WTC11 (cell line): ENCODE measurements at regions not wholly inside any gene's neighbourhood (a gene's known extent, or its start where the extent isn't known, plus 50 kb on each side); places are given as distances from the start of the nearest gene placed in this dataset.

Experiments used
- ATAC-seq: fragments of 200-7000 bp; cut with Tn5 transposase; 2 replicates; pipeline ENCODE4 v1.10.0; 2021; ENCODE audit warnings: mild to moderate bottlenecking, moderate library complexity
- CTCF ChIA-PET: fragments of 300-600 bp; sonication (Branson Sonifier 250); formaldehyde crosslinking; loops from one replicate; lab custom pipeline; 2021; ENCODE audit warnings: antibody characterized with exemption; lab: Charles Lee
- POLR2A ChIA-PET: fragments of 350-600 bp; sonication (Branson Sonifier 250); formaldehyde crosslinking; loops from one replicate; lab custom pipeline; 2021; ENCODE audit warnings: antibody characterized with exemption; lab: Charles Lee
- DNase-seq: peaks from one replicate; pipeline ENCODE4 v3.0.0; 2021; ENCODE audit warnings: low spot score
- H3K27ac Mint-ChIP-seq: 2 replicates; pipeline ENCODE4 v1.8.0; 2021; ENCODE audit warnings: mixed read lengths
- H3K27me3 Mint-ChIP-seq: 2 replicates; pipeline ENCODE4 v1.8.0; 2021; ENCODE audit warnings: low read depth, mild to moderate bottlenecking, moderate library complexity, mixed read lengths
- H3K36me3 Mint-ChIP-seq: 2 replicates; pipeline ENCODE4 v1.8.0; 2021; ENCODE audit warnings: mixed read lengths
- H3K4me1 Mint-ChIP-seq: 2 replicates; pipeline ENCODE4 v1.8.0; 2022; ENCODE audit warnings: mixed read lengths
- H3K4me3 Mint-ChIP-seq: 2 replicates; pipeline ENCODE4 v1.8.0; 2021; ENCODE audit warnings: mild to moderate bottlenecking, moderate library complexity, mixed read lengths
- H3K9me3 Mint-ChIP-seq: 2 replicates; pipeline ENCODE4 v1.8.0; 2021; ENCODE audit warnings: mixed read lengths
- FOXK1 ChIP-seq: sonication (generic); formaldehyde crosslinking; IDR thresholded peaks from 2 replicates; pipeline ENCODE4 v1.8.0; 2022; ENCODE audit warnings: mild to moderate bottlenecking, moderate library complexity, missing genetic modification reagents
- FOXP1 ChIP-seq: sonication (generic); formaldehyde crosslinking; IDR thresholded peaks from 2 replicates; pipeline ENCODE4 v1.8.0; 2022; ENCODE audit warnings: missing genetic modification reagents, mild to moderate bottlenecking, moderate library complexity, borderline replicate concordance
- JUN ChIP-seq: sonication (generic); formaldehyde crosslinking; IDR thresholded peaks from 2 replicates; pipeline ENCODE4 v1.8.0; 2023; ENCODE audit warnings: mild to moderate bottlenecking, missing genetic modification reagents
- KAT7 ChIP-seq: sonication (generic); formaldehyde crosslinking; IDR thresholded peaks from 2 replicates; pipeline ENCODE4 v1.8.1; 2023; ENCODE audit warnings: missing genetic modification reagents, mild to moderate bottlenecking, borderline replicate concordance
- NFE2L1 ChIP-seq: sonication (generic); formaldehyde crosslinking; IDR thresholded peaks from 2 replicates; pipeline ENCODE4 v1.8.1; 2023; ENCODE audit warnings: missing genetic modification reagents
- NFYB ChIP-seq: sonication (generic); formaldehyde crosslinking; conservative IDR thresholded peaks from 2 replicates; pipeline ENCODE4 v1.8.0; 2022; ENCODE audit warnings: low read depth, missing genetic modification reagents
- NR1H2 ChIP-seq: sonication (generic); formaldehyde crosslinking; IDR thresholded peaks from 2 replicates; pipeline ENCODE4 v1.9.0; 2021; ENCODE audit warnings: mild to moderate bottlenecking, moderate library complexity, missing genetic modification reagents
- NR3C1 ChIP-seq: sonication (generic); formaldehyde crosslinking; conservative IDR thresholded peaks from 2 replicates; pipeline ENCODE4 v1.8.1; 2023; ENCODE audit warnings: low read depth, mild to moderate bottlenecking, missing genetic modification reagents
- SMAD3 ChIP-seq: sonication (generic); formaldehyde crosslinking; IDR thresholded peaks from 2 replicates; pipeline ENCODE4 v1.8.0; 2022; ENCODE audit warnings: missing genetic modification reagents, mild to moderate bottlenecking, borderline replicate concordance
- SMAD4 ChIP-seq: sonication (generic); formaldehyde crosslinking; IDR thresholded peaks from 2 replicates; pipeline ENCODE4 v1.8.0; 2022; ENCODE audit warnings: mild to moderate bottlenecking, missing genetic modification reagents
- TCF7 ChIP-seq: sonication (generic); formaldehyde crosslinking; IDR thresholded peaks from 2 replicates; pipeline ENCODE4 v1.8.0; 2022; ENCODE audit warnings: mild to moderate bottlenecking, low read depth, missing genetic modification reagents, moderate library complexity
- TP53 ChIP-seq: sonication (generic); formaldehyde crosslinking; IDR thresholded peaks from 2 replicates; pipeline ENCODE4 v1.8.1; 2023; ENCODE audit warnings: mild to moderate bottlenecking, missing genetic modification reagents
- ZBTB21 ChIP-seq: sonication (generic); formaldehyde crosslinking; IDR thresholded peaks from 2 replicates; pipeline ENCODE4 v1.8.1; 2023; ENCODE audit warnings: mild to moderate bottlenecking, missing genetic modification reagents, borderline replicate concordance
- ZNF121 ChIP-seq: sonication (generic); formaldehyde crosslinking; IDR thresholded peaks from 2 replicates; pipeline ENCODE4 v1.8.0; 2023; ENCODE audit warnings: missing genetic modification reagents
- ZNF396 ChIP-seq: fragments of 250-450 bp; sonication (Bioruptor Pico); IDR thresholded peaks from 2 replicates; pipeline ENCODE4 v1.8.0; 2021; ENCODE audit warnings: mild to moderate bottlenecking, moderate library complexity, borderline replicate concordance
- TF ChIP-seq, protein P1 (sequence below): fragments of 200-600 bp; IDR thresholded peaks from 2 replicates; pipeline ENCODE4 v1.8.0; 2022; ENCODE audit warnings: antibody characterized with exemption
- TF ChIP-seq, protein P2 (sequence below): sonication (generic); formaldehyde crosslinking; IDR thresholded peaks from 2 replicates; pipeline ENCODE4 v1.8.1; 2022; ENCODE audit warnings: missing genetic modification reagents, borderline replicate concordance
- TF ChIP-seq, protein P3 (sequence below): sonication (generic); formaldehyde crosslinking; IDR thresholded peaks from 2 replicates; pipeline ENCODE4 v1.8.1; 2023; ENCODE audit warnings: mild to moderate bottlenecking, moderate library complexity, missing genetic modification reagents
- TF ChIP-seq, protein P4 (sequence below): fragments of 250-450 bp; sonication (Bioruptor Pico); IDR thresholded peaks from 2 replicates; pipeline ENCODE4 v2.1.2; 2022; ENCODE audit warnings: mild to moderate bottlenecking, moderate library complexity
- TF ChIP-seq, protein P5 (sequence below): fragments of 250-450 bp; sonication (Bioruptor Pico); IDR thresholded peaks from 2 replicates; pipeline ENCODE4 v1.9.0; 2021; ENCODE audit warnings: mild to moderate bottlenecking
- TF ChIP-seq, protein P6 (sequence below): sonication (generic); formaldehyde crosslinking; IDR thresholded peaks from 2 replicates; pipeline ENCODE4 v1.8.1; 2023; ENCODE audit warnings: mild to moderate bottlenecking, missing genetic modification reagents

DNA sequence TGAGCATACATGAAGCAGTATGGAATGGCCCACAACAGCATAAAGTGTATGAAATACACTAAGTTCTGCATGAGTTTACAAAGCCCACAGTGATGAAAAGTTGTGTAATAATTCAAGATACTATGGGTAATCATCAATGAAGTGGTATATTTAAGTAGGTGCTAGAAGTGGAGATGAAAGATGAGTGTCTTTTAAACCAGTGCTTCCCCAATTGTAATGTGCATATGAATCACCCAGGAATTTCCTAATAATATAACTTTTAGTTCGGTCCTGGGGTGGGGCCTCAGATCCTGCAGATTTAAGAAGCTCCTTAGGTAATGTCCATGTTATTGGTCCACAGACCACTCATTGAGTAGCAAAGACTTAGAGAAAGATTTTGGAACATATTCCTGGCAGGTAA is 184.9 kb downstream of the DUSP10 start:
- DNase-seq (no peak), ATAC-seq (no peak)
- H3K36me3 Mint-ChIP-seq: no peaks in the 10 kb centered on the region
- H3K27me3 Mint-ChIP-seq: no peaks in the 10 kb centered on the region
- CTCF ChIA-PET: no interaction called here
- H3K9me3 Mint-ChIP-seq: no peaks in the 10 kb centered on the region
- POLR2A ChIA-PET: no interaction called here
- no peak overlapping the region for H3K4me3 Mint-ChIP-seq
- H3K4me1 Mint-ChIP-seq: no peaks in the 10 kb centered on the region; the same call in 1 of the 2 replicates
- no peak overlapping the region for H3K27ac Mint-ChIP-seq
- TF ChIP-seq ZNF396 (CRISPR knock-in tag) (no peak), SMAD3 (CRISPR knock-in tag) (no peak), ZNF121 (CRISPR knock-in tag) (no peak), NFE2L1 (CRISPR knock-in tag) (no peak), FOXP1 (CRISPR knock-in tag) (no peak), TP53 (no peak), NR1H2 (CRISPR knock-in tag) (no peak), TCF7 (no peak), ZBTB21 (CRISPR knock-in tag) (no peak), NFYB (CRISPR knock-in tag) (no peak), JUN (no peak)
- TF ChIP-seq, protein P1, sequence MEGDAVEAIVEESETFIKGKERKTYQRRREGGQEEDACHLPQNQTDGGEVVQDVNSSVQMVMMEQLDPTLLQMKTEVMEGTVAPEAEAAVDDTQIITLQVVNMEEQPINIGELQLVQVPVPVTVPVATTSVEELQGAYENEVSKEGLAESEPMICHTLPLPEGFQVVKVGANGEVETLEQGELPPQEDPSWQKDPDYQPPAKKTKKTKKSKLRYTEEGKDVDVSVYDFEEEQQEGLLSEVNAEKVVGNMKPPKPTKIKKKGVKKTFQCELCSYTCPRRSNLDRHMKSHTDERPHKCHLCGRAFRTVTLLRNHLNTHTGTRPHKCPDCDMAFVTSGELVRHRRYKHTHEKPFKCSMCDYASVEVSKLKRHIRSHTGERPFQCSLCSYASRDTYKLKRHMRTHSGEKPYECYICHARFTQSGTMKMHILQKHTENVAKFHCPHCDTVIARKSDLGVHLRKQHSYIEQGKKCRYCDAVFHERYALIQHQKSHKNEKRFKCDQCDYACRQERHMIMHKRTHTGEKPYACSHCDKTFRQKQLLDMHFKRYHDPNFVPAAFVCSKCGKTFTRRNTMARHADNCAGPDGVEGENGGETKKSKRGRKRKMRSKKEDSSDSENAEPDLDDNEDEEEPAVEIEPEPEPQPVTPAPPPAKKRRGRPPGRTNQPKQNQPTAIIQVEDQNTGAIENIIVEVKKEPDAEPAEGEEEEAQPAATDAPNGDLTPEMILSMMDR: no peak
- TF ChIP-seq, protein P2, sequence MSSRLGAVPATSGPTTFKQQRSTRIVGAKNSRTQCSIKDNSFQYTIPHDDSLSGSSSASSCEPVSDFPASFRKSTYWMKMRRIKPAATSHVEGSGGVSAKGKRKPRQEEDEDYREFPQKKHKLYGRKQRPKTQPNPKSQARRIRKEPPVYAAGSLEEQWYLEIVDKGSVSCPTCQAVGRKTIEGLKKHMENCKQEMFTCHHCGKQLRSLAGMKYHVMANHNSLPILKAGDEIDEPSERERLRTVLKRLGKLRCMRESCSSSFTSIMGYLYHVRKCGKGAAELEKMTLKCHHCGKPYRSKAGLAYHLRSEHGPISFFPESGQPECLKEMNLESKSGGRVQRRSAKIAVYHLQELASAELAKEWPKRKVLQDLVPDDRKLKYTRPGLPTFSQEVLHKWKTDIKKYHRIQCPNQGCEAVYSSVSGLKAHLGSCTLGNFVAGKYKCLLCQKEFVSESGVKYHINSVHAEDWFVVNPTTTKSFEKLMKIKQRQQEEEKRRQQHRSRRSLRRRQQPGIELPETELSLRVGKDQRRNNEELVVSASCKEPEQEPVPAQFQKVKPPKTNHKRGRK: no peak
- TF ChIP-seq, protein P3, sequence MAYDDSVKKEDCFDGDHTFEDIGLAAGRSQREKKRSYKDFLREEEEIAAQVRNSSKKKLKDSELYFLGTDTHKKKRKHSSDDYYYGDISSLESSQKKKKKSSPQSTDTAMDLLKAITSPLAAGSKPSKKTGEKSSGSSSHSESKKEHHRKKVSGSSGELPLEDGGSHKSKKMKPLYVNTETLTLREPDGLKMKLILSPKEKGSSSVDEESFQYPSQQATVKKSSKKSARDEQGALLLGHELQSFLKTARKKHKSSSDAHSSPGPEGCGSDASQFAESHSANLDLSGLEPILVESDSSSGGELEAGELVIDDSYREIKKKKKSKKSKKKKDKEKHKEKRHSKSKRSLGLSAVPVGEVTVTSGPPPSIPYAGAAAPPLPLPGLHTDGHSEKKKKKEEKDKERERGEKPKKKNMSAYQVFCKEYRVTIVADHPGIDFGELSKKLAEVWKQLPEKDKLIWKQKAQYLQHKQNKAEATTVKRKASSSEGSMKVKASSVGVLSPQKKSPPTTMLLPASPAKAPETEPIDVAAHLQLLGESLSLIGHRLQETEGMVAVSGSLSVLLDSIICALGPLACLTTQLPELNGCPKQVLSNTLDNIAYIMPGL (CRISPR knock-in tag): no peak
- TF ChIP-seq, protein P4, sequence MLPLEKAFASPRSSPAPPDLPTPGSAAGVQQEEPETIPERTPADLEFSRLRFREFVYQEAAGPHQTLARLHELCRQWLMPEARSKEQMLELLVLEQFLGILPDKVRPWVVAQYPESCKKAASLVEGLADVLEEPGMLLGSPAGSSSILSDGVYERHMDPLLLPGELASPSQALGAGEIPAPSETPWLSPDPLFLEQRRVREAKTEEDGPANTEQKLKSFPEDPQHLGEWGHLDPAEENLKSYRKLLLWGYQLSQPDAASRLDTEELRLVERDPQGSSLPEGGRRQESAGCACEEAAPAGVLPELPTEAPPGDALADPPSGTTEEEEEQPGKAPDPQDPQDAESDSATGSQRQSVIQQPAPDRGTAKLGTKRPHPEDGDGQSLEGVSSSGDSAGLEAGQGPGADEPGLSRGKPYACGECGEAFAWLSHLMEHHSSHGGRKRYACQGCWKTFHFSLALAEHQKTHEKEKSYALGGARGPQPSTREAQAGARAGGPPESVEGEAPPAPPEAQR (CRISPR knock-in tag): no peak

DNA sequence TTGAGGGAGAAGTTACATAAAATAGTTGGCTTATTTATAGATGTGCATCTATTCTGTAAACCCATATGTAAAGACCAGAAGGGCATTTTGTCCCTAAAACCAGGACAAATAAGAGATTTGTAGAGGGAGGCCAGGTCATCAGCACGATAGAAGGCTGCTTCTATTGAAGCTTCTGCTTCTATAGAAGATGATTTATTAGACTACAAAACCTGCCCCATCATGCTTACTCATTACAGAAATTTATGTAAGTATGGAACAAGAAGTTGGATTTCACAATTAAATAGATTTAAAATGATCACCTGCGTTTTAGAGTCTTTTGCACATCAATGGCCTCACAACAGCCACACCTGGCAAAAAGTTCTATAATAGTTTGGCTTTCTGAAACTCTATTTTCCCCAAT is 183.5 kb downstream of the DUSP10 start:
- ChIA-PET POLR2A (no interaction called here), CTCF (no interaction called here)
- H3K27me3 Mint-ChIP-seq: no peaks in the 10 kb centered on the region
- DNase-seq: no peak
- H3K4me3 Mint-ChIP-seq: no peak overlapping the region
- ATAC-seq: no peak
- H3K36me3 Mint-ChIP-seq: no peaks in the 10 kb centered on the region
- H3K9me3 Mint-ChIP-seq: no peaks in the 10 kb centered on the region
- no peaks in the 10 kb centered on the region; the same call in 1 of the 2 replicates for H3K4me1 Mint-ChIP-seq
- H3K27ac Mint-ChIP-seq: no peak overlapping the region
- TF ChIP-seq KAT7 (CRISPR knock-in tag) (no peak), NR1H2 (CRISPR knock-in tag) (no peak), FOXK1 (CRISPR knock-in tag) (no peak), NR3C1 (CRISPR knock-in tag) (no peak), SMAD4 (CRISPR knock-in tag) (no peak)
- TF ChIP-seq, protein P5, sequence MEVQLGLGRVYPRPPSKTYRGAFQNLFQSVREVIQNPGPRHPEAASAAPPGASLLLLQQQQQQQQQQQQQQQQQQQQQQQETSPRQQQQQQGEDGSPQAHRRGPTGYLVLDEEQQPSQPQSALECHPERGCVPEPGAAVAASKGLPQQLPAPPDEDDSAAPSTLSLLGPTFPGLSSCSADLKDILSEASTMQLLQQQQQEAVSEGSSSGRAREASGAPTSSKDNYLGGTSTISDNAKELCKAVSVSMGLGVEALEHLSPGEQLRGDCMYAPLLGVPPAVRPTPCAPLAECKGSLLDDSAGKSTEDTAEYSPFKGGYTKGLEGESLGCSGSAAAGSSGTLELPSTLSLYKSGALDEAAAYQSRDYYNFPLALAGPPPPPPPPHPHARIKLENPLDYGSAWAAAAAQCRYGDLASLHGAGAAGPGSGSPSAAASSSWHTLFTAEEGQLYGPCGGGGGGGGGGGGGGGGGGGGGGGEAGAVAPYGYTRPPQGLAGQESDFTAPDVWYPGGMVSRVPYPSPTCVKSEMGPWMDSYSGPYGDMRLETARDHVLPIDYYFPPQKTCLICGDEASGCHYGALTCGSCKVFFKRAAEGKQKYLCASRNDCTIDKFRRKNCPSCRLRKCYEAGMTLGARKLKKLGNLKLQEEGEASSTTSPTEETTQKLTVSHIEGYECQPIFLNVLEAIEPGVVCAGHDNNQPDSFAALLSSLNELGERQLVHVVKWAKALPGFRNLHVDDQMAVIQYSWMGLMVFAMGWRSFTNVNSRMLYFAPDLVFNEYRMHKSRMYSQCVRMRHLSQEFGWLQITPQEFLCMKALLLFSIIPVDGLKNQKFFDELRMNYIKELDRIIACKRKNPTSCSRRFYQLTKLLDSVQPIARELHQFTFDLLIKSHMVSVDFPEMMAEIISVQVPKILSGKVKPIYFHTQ (CRISPR knock-in tag): no peak
- TF ChIP-seq, protein P3 (CRISPR knock-in tag): no peak
- TF ChIP-seq, protein P6, sequence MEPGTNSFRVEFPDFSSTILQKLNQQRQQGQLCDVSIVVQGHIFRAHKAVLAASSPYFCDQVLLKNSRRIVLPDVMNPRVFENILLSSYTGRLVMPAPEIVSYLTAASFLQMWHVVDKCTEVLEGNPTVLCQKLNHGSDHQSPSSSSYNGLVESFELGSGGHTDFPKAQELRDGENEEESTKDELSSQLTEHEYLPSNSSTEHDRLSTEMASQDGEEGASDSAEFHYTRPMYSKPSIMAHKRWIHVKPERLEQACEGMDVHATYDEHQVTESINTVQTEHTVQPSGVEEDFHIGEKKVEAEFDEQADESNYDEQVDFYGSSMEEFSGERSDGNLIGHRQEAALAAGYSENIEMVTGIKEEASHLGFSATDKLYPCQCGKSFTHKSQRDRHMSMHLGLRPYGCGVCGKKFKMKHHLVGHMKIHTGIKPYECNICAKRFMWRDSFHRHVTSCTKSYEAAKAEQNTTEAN (CRISPR knock-in tag): no peak
